Left lung (tissue), 4 donors: ENCODE measurements at regions not wholly inside any gene's neighbourhood (a gene's known extent, or its start where the extent isn't known, plus 50 kb on each side); places are given as distances from the start of the nearest gene placed in this dataset.

Source experiments
- ATAC-seq: fragments of 200-7000 bp; cut with Tn5 transposase; one replicate; pipeline ENCODE4 v1.9.1; 2020; ENCODE audit warnings: moderate library complexity
- DNase-seq, 4 donors: peaks; one replicate each; pipeline ENCODE4 v3.0.0-alpha.2; 2013 to 2020
- H3K27ac ChIP-seq, 2 donors: fragments of 200-600 bp; sonication (generic) in 1 of 2; one replicate each; pipeline versions ENCODE4 v1.5.0 to v1.8.0; 2020 to 2021
- H3K27me3 ChIP-seq, 2 donors: fragments of 200-600 bp; sonication (generic) in 1 of 2; one replicate each; pipeline versions ENCODE4 v1.5.0 to v1.8.0; 2020 to 2021
- H3K36me3 ChIP-seq, 2 donors: fragments of 200-600 bp; sonication (generic) in 1 of 2; one replicate each; pipeline versions ENCODE4 v1.5.0 to v1.8.0; 2020 to 2021
- H3K4me1 ChIP-seq, 2 donors: fragments of 200-600 bp; one replicate each; pipeline ENCODE4 v1.8.0; 2021
- H3K4me3 ChIP-seq, 2 donors: fragments of 200-600 bp; sonication (generic) in 1 of 2; one replicate each; pipeline versions ENCODE4 v1.5.0 to v1.8.0; 2020 to 2021; ENCODE audit warnings: mild to moderate bottlenecking in 1 of 2
- H3K9me3 ChIP-seq, 2 donors: fragments of 200-600 bp; sonication (generic) in 1 of 2; one replicate each; pipeline versions ENCODE4 v1.5.0 to v1.8.0; 2020 to 2021
- intact Hi-C, 2 donors: fragments of 100-400 bp; cut with DNase I; formaldehyde crosslinking; loops; one replicate each; pipeline versions ENCODE4 v1.11.2 to v1.14.2; 2022
- TF ChIP-seq, protein P1 (sequence below), 2 donors: fragments of 200-600 bp; sonication (generic) in 1 of 2; IDR thresholded peaks; one replicate each; pipeline versions ENCODE4 v1.5.0 to v1.8.0; 2021; ENCODE audit warnings: antibody characterized with exemption in 2 of 2
- donor health status: DM: no; HTN: yes; CAD: no.
- donor health status: DM: no; HTN: no; CAD: no.

- DNase-seq (no peak), ATAC-seq (no peak)
- H3K4me1 ChIP-seq: no peaks in the 10 kb centered on the region
- no peaks in the 10 kb centered on the region for H3K27me3 ChIP-seq
- no peaks in the 10 kb centered on the region for H3K36me3 ChIP-seq
- H3K9me3 ChIP-seq: no peaks in the 10 kb centered on the region
- no peak overlapping the region for H3K4me3 ChIP-seq
- H3K27ac ChIP-seq: no peak overlapping the region
- TF ChIP-seq, protein P1, sequence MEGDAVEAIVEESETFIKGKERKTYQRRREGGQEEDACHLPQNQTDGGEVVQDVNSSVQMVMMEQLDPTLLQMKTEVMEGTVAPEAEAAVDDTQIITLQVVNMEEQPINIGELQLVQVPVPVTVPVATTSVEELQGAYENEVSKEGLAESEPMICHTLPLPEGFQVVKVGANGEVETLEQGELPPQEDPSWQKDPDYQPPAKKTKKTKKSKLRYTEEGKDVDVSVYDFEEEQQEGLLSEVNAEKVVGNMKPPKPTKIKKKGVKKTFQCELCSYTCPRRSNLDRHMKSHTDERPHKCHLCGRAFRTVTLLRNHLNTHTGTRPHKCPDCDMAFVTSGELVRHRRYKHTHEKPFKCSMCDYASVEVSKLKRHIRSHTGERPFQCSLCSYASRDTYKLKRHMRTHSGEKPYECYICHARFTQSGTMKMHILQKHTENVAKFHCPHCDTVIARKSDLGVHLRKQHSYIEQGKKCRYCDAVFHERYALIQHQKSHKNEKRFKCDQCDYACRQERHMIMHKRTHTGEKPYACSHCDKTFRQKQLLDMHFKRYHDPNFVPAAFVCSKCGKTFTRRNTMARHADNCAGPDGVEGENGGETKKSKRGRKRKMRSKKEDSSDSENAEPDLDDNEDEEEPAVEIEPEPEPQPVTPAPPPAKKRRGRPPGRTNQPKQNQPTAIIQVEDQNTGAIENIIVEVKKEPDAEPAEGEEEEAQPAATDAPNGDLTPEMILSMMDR (IDR thresholded peaks at IDR 0.05): no peak
- intact Hi-C loops: no loop called here
These were observed 232.6 kb downstream of the FAT3 start for GRCh38 chr11:92457250-92457649.

DNA sequence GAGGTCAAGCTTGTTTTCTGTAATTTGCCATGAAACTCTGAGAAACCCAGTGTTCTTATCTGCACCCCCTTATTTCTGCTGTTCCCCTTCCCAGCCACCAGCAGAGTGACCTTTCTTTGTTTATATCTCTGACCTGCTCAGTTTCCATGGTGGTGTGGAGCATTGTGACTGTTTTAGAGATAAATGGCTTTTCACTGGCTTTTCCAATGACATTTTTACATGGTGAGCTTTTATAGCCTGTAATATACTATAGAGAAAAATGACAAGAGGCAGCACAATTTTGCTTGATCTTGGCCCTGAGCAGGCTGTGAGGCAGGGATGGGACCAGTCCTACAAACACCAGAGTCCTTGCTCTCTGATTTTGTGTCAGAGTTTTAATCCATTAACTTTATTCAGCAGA lies 233.9 kb downstream of the FAT3 start:
- intact Hi-C loops: no loop called here
- Histone ChIP-seq H3K9me3 (no peaks in the 10 kb centered on the region), H3K27me3 (no peaks in the 10 kb centered on the region), H3K27ac (no peak overlapping the region), H3K4me1 (no peaks in the 10 kb centered on the region), H3K36me3 (no peaks in the 10 kb centered on the region), H3K4me3 (no peak overlapping the region)
- DNase-seq (no peak), ATAC-seq (no peak)
- TF ChIP-seq, protein P1 (IDR thresholded peaks at IDR 0.05): no peak

DNA sequence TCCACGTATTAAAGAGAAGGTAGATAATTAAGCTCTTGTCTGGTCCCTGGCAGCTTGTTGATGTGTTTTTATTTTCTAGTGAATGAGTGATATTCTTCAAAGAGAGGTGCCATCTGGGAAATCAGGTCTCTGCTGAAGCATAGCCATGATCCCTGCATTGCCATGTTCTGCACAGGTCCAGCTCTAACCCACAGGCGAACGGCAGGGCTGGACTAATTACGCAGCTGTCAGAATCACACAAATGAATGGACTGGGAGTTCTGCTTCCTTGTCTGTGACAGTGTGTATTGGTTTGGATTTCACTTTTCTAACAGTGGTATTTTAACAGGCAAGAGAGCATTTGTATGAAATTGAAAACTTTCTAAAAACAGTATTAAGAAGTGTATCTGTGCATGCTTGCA lies 235.6 kb downstream of the FAT3 start:
- no peaks in the 10 kb centered on the region for H3K9me3 ChIP-seq
- TF ChIP-seq, protein P1 (IDR thresholded peaks at IDR 0.05): no peak
- H3K4me1 ChIP-seq: no peaks in the 10 kb centered on the region
- H3K27ac ChIP-seq: no peak overlapping the region
- H3K4me3 ChIP-seq: no peak overlapping the region
- intact Hi-C loops: no loop called here
- H3K27me3 ChIP-seq: no peaks in the 10 kb centered on the region
- no peak for DNase-seq
- no peaks in the 10 kb centered on the region for H3K36me3 ChIP-seq
- no peak for ATAC-seq

GRCh38 chr11:92461447-92461846 lies 236.8 kb downstream of the FAT3 start:
- H3K27me3 ChIP-seq: no peaks in the 10 kb centered on the region
- TF ChIP-seq, protein P1 (IDR thresholded peaks at IDR 0.05): no peak
- no peaks in the 10 kb centered on the region for H3K9me3 ChIP-seq
- ATAC-seq (no peak), DNase-seq (no peak)
- H3K4me3 ChIP-seq: no peak overlapping the region
- no peaks in the 10 kb centered on the region for H3K36me3 ChIP-seq
- H3K27ac ChIP-seq: no peak overlapping the region
- H3K4me1 ChIP-seq: no peaks in the 10 kb centered on the region
- intact Hi-C loops: no loop called here

- Histone ChIP-seq H3K27me3 (no peaks in the 10 kb centered on the region), H3K4me3 (no peak overlapping the region), H3K9me3 (no peaks in the 10 kb centered on the region), H3K36me3 (no peaks in the 10 kb centered on the region), H3K4me1 (no peaks in the 10 kb centered on the region), H3K27ac (no peak overlapping the region)
- ATAC-seq (no peak), DNase-seq (peak in 1 of 4 donors; percentile 11)
- TF ChIP-seq, protein P1 (IDR thresholded peaks at IDR 0.05): no peak
- intact Hi-C loops: no loop called here
These were observed 238.2 kb downstream of the FAT3 start for GRCh38 chr11:92462821-92463220.
